Kidney (tissue), 13 donors: ENCODE measurements at regions not wholly inside any gene's neighbourhood (a gene's known extent, or its start where the extent isn't known, plus 50 kb on each side); places are given as distances from the start of the nearest gene placed in this dataset.
"Not testable (repeated sequence)": the region's sequence is repeated elsewhere in the genome, so short reads cannot be mapped to it uniquely, and the experiment has no call there.

Source experiments
- DNase-seq, 5 donors: peaks; one replicate each; pipeline ENCODE4 v3.0.0-alpha.2; 2013 to 2020
- FAIRE-seq: peaks from 2 replicates; lab custom pipeline; 2012; peaks lifted over from hg19 to GRCh38; lab: Jason Lieb, UNC
- H3K27ac ChIP-seq, 2 donors: one replicate each; pipeline ENCODE4 v1.7.0; 2013; ENCODE audit warnings: low read depth in 2 of 2, low read length in 2 of 2, inconsistent platforms in 1 of 2
- H3K27me3 ChIP-seq: one replicate; pipeline ENCODE4 v1.7.1; 2013; ENCODE audit warnings: low read length, inconsistent platforms; ENCODE audit not compliant: control insufficient read depth, insufficient read depth
- H3K36me3 ChIP-seq, 3 donors: one replicate each; pipeline versions ENCODE4 v1.7.0 to v1.7.1; 2013; ENCODE audit warnings: low read length in 3 of 3, control low read depth in 1 of 3, inconsistent platforms in 1 of 3; ENCODE audit not compliant: insufficient read depth in 3 of 3, control insufficient read depth in 2 of 3
- H3K4me1 ChIP-seq, 3 donors: one replicate each; pipeline versions ENCODE4 v1.7.0 to v1.7.1; 2013; ENCODE audit warnings: low read length in 3 of 3, inconsistent platforms in 1 of 3, low read depth in 1 of 3; ENCODE audit not compliant: control insufficient read depth in 2 of 3, insufficient read depth in 2 of 3
- H3K4me3 ChIP-seq, 3 donors: one replicate each; pipeline versions ENCODE4 v1.7.0 to v1.8.1; 2013; ENCODE audit warnings: low read length in 3 of 3, control low read depth in 1 of 3, inconsistent platforms in 1 of 3
- H3K9ac ChIP-seq, 3 donors: one replicate each; pipeline versions ENCODE4 v1.7.0 to v1.7.1; 2013; ENCODE audit warnings: low read length in 3 of 3, control low read depth in 1 of 3, inconsistent platforms in 1 of 3
- H3K9me3 ChIP-seq, 3 donors: one replicate each; pipeline versions ENCODE4 v1.7.0 to v1.7.1; 2013; ENCODE audit warnings: low read length in 3 of 3, control low read depth in 1 of 3, inconsistent platforms in 1 of 3; ENCODE audit not compliant: control insufficient read depth in 2 of 3, insufficient read depth in 1 of 3
- CTCF ChIP-seq: IDR thresholded peaks from 3 replicates; pipeline ENCODE4 v1.5.1; 2012; ENCODE audit warnings: mild to moderate bottlenecking, moderate library complexity, borderline replicate concordance; ENCODE audit not compliant: insufficient read depth; ENCODE audit errors: extremely low read depth
- intact Hi-C: fragments of 100-400 bp; cut with DNase I; formaldehyde crosslinking; loops from one replicate; pipeline ENCODE4 v1.11.1; 2022
- donor health status: control.
- donor health status: control.
- donor health status: control.
- donor health status: control.
- donor health status: control.
- donor health status: DM: yes; HTN: yes; CAD: no.
- donor health status: Normal renal cell carcinoma (clear cell type).

- intact Hi-C loops: no loop called here
- Histone ChIP-seq H3K4me1 (no peaks in the 10 kb centered on the region), H3K27ac (no peak overlapping the region), H3K9ac (no peak overlapping the region), H3K27me3 (no peaks in the 10 kb centered on the region), H3K4me3 (no peak overlapping the region), H3K9me3 (no peaks in the 10 kb centered on the region), H3K36me3 (no peaks in the 10 kb centered on the region)
- no peak for DNase-seq
- TF ChIP-seq CTCF: no peak
- peak; percentile 46 for FAIRE-seq
These were observed 80.2 kb downstream of the TDRD15 start for GRCh38 chr2:21203976-21204375.

- intact Hi-C loops, FAIRE-seq, H3K4me1 ChIP-seq, H3K27ac ChIP-seq, H3K9ac ChIP-seq, DNase-seq, H3K9me3 ChIP-seq, H3K4me3 ChIP-seq, H3K36me3 ChIP-seq, H3K27me3 ChIP-seq: not testable (repeated sequence)
These were observed 90.3 kb downstream of the TDRD15 start for GRCh38 chr2:21214085-21214484.

- H3K9me3 ChIP-seq: no peaks in the 10 kb centered on the region
- H3K27ac ChIP-seq: no peak overlapping the region
- H3K9ac ChIP-seq: no peak overlapping the region
- H3K36me3 ChIP-seq: no peaks in the 10 kb centered on the region
- TF ChIP-seq CTCF: no peak
- FAIRE-seq (no peak), DNase-seq (no peak)
- intact Hi-C loops: no loop called here
- H3K4me3 ChIP-seq: no peak overlapping the region
- H3K27me3 ChIP-seq: no peaks in the 10 kb centered on the region
- peaks cover 0 to 4% (median 0%) of the 10 kb centered on the region in 3 donors for H3K4me1 ChIP-seq
These were observed 93.7 kb downstream of the TDRD15 start for GRCh38 chr2:21217442-21217841.

GRCh38 chr2:21220930-21221329 lies 97.2 kb downstream of the TDRD15 start:
- FAIRE-seq: no peak
- H3K4me1 ChIP-seq: peaks cover 0 to 4% (median 0%) of the 10 kb centered on the region in 3 donors

More at GRCh38 chr2:21220930-21221329, 97.2 kb downstream of the TDRD15 start:
- H3K27me3 ChIP-seq: no peaks in the 10 kb centered on the region
- no peak overlapping the region for H3K27ac ChIP-seq
- TF ChIP-seq CTCF: no peak
- intact Hi-C loops: no loop called here
- H3K4me3 ChIP-seq: no peak overlapping the region
- no peak overlapping the region for H3K9ac ChIP-seq
- H3K9me3 ChIP-seq: no peaks in the 10 kb centered on the region
- DNase-seq: no peak
- no peaks in the 10 kb centered on the region for H3K36me3 ChIP-seq
